ENCODE measurements at regions not wholly inside any gene's neighbourhood (a gene's known extent, or its start where the extent isn't known, plus 50 kb on each side); places are given as distances from the start of the nearest gene placed in this dataset.

- no peaks in the 10 kb centered on the region for H3K9me3 Mint-ChIP-seq
- no peaks in the 10 kb centered on the region for H3K36me3 Mint-ChIP-seq (ENCODE audit: low read depth)
- no peaks in the 10 kb centered on the region for H3K4me1 Mint-ChIP-seq
- DNase-seq: no peak
- no peak overlapping the region for H3K4me3 Mint-ChIP-seq
- H3K27me3 Mint-ChIP-seq: peaks cover 7% of the 10 kb centered on the region
- no peak overlapping the region for H3K27ac Mint-ChIP-seq
- intact Hi-C loops (cut with micrococcal nuclease): no loop called here
Measured at GRCh38 chr2:120685066-120685973, 50.3 kb upstream of the GLI2 start.

Measured in activated CD4-positive, alpha-beta T cell treated with anti-CD3 and anti-CD28 coated beads, Interleukin-2, amount 10 ng/mL, durations not matched to agents 24 days and 14 days (primary cell).